GM12878 (cell line): ENCODE measurements at regions not wholly inside any gene's neighbourhood (a gene's known extent, or its start where the extent isn't known, plus 50 kb on each side); places are given as distances from the start of the nearest gene placed in this dataset.

Experiments
- ATAC-seq: fragments of 200-7000 bp; cut with Tn5 transposase; 3 replicates; pipeline ENCODE4 v1.9.1; 2020; ENCODE audit warnings: mild to moderate bottlenecking, moderate library complexity
- BruUV-seq: library from RNA; stranded (reverse); fragments of 400-500 nt; replicated peaks from 2 replicates; lab custom pipeline; 2021; lab: Mats Ljungman, UMichigan
- CTCF ChIA-PET: fragments of 300-600 bp; sonication (Branson Sonifier 250); formaldehyde crosslinking; extraction: SDS; loops from one replicate; lab custom pipeline; 2021; ENCODE audit warnings: inconsistent platforms; lab: Yijun Ruan, JAX
- POLR2A ChIA-PET: fragments of 350-600 bp; formaldehyde crosslinking; extraction: SDS; loops from one replicate; lab custom pipeline; 2021; ENCODE audit warnings: inconsistent platforms; lab: Charles Lee
- RAD21 ChIA-PET: fragments of 300-600 bp; sonication (Branson Sonifier 250); formaldehyde crosslinking; loops from one replicate; lab custom pipeline; 2023; ENCODE audit warnings: antibody characterized with exemption; ENCODE audit not compliant: unreplicated experiment; lab: Charles Lee
- SMC1A ChIA-PET: fragments of 300-600 bp; sonication (Branson Sonifier 250); formaldehyde crosslinking; loops from one replicate; lab custom pipeline; 2023; ENCODE audit not compliant: unreplicated experiment, uncharacterized antibody; lab: Charles Lee
- DNase-seq: peaks from one replicate; pipeline ENCODE4 v3.0.0-alpha.2; 2011; ENCODE audit warnings: low read depth, low spot score
- FAIRE-seq: peaks from 3 replicates; lab custom pipeline; 2011; peaks lifted over from hg19 to GRCh38; lab: Jason Lieb, UNC
- H2AFZ ChIP-seq: 2 replicates; pipeline ENCODE4 v1.6.0; 2011; ENCODE audit warnings: low read depth, low read length, control low read depth; ENCODE audit not compliant: control insufficient read depth
- H3K27ac ChIP-seq: 2 replicates; pipeline ENCODE4 v1.5.1; 2011; ENCODE audit warnings: control low read depth; ENCODE audit not compliant: control insufficient read depth, insufficient read depth
- H3K27me3 ChIP-seq, 2 experiments: replicated peaks in 1 of 2; 2 replicates each; pipeline versions ENCODE4 v1.6.0 to v1.6.1; 2011; ENCODE audit warnings: low read length in 1 of 2; ENCODE audit not compliant: control insufficient read depth in 2 of 2, insufficient read depth in 2 of 2
- H3K36me3 ChIP-seq, 2 experiments: 2 replicates each; pipeline ENCODE4 v1.5.1; 2011; ENCODE audit warnings: low read length in 1 of 2; ENCODE audit not compliant: control insufficient read depth in 2 of 2, insufficient read depth in 2 of 2
- H3K4me1 ChIP-seq: 2 replicates; pipeline ENCODE4 v1.6.1; 2011; ENCODE audit warnings: mild to moderate bottlenecking, low read length, moderate library complexity, mixed read lengths; ENCODE audit not compliant: control insufficient read depth, insufficient read depth
- H3K4me2 ChIP-seq: 2 replicates; pipeline ENCODE4 v1.6.0; 2011; ENCODE audit warnings: control low read depth; ENCODE audit not compliant: control insufficient read depth, insufficient read depth
- H3K4me3 ChIP-seq: fragments of 200-600 bp; sonication (generic); 2 replicates; pipeline ENCODE4 v1.5.1; 2016
- H3K79me2 ChIP-seq: 2 replicates; pipeline ENCODE4 v1.6.0; 2011; ENCODE audit warnings: low read length; ENCODE audit not compliant: control insufficient read depth, insufficient read depth
- H3K9ac ChIP-seq: 2 replicates; pipeline ENCODE4 v1.8.0; 2011; ENCODE audit warnings: low read length, control low read depth, mixed read lengths; ENCODE audit not compliant: control insufficient read depth, insufficient read depth
- H3K9me3 ChIP-seq: replicated peaks from 3 replicates; pipeline ENCODE4 v1.5.1; 2011; ENCODE audit warnings: mild to moderate bottlenecking, low read length; ENCODE audit not compliant: control insufficient read depth, insufficient read depth
- H4K20me1 ChIP-seq: 2 replicates; pipeline ENCODE4 v1.6.0; 2011; ENCODE audit not compliant: control insufficient read depth, insufficient read depth
- CBFB ChIP-seq: IDR thresholded peaks from 2 replicates; pipeline ENCODE4 v1.6.1; 2016; ENCODE audit warnings: antibody characterized with exemption, low read depth
- FOXK2 ChIP-seq: fragments of 450-650 bp; IDR thresholded peaks from 2 replicates; pipeline ENCODE4 v1.6.1; 2017; ENCODE audit warnings: mild to moderate bottlenecking, moderate library complexity
- NR2C2 ChIP-seq: IDR thresholded peaks from 2 replicates; pipeline ENCODE4 v1.6.1; 2011; ENCODE audit warnings: borderline replicate concordance, low read depth; ENCODE audit not compliant: control insufficient read depth, insufficient read length
- PAX8 ChIP-seq: fragments of 450-650 bp; IDR thresholded peaks from 2 replicates; pipeline ENCODE4 v1.6.1; 2017; ENCODE audit warnings: mild to moderate bottlenecking, moderate library complexity
- RBBP5 ChIP-seq: fragments of 200-600 bp; sonication (generic); conservative IDR thresholded peaks from 2 replicates; pipeline ENCODE4 v1.6.1; 2016
- RCOR1 ChIP-seq: conservative IDR thresholded peaks from 2 replicates; pipeline ENCODE4 v1.6.1; 2012; ENCODE audit warnings: low read depth, low read length, improper control_type of control experiment
- RELA ChIP-seq: fragments of 450-650 bp; IDR thresholded peaks from 2 replicates; pipeline ENCODE4 v1.8.0; 2014; ENCODE audit warnings: borderline replicate concordance; ENCODE audit not compliant: partially characterized antibody
- REST ChIP-seq: IDR thresholded peaks from 2 replicates; pipeline ENCODE4 v1.6.1; 2012; ENCODE audit warnings: mild to moderate bottlenecking, low read depth, low read length
- SPI1 ChIP-seq: IDR thresholded peaks from 2 replicates; pipeline ENCODE4 v1.6.1; 2011; ENCODE audit warnings: low read depth, mild to moderate bottlenecking, low read length, moderate library complexity, borderline replicate concordance; ENCODE audit not compliant: insufficient read depth
- TAF1 ChIP-seq: IDR thresholded peaks from 2 replicates; pipeline ENCODE4 v1.6.1; 2011; ENCODE audit warnings: mild to moderate bottlenecking, low read depth, low read length, borderline replicate concordance
- TARDBP ChIP-seq: IDR thresholded peaks from 2 replicates; pipeline ENCODE4 v1.6.1; 2016; ENCODE audit warnings: borderline replicate concordance
- TCF3 ChIP-seq: IDR thresholded peaks from 2 replicates; pipeline ENCODE4 v1.6.1; 2012; ENCODE audit warnings: low read depth, mild to moderate bottlenecking, low read length, borderline replicate concordance; ENCODE audit not compliant: insufficient read depth
- WGBS: methylation state at CpG from one replicate; pipeline ENCODE4 v1.1.6; 2016; ENCODE audit warnings: low lambda C conversion rate; ENCODE audit not compliant: insufficient replicate concordance, insufficient coverage; ENCODE audit errors: missing lambda C conversion rate; 5-methylcytosine and 5-hydroxymethylcytosine counted together
- in situ Hi-C: fragments of 300-500 bp; cut with MboI; formaldehyde crosslinking; loops from 9 replicates; pipeline ENCODE4 v1.14.3; 2018; ENCODE audit warnings: mixed read lengths
- intact Hi-C: fragments of 100-400 bp; cut with micrococcal nuclease; formaldehyde crosslinking; loops from one replicate; pipeline ENCODE4 v1.14.2; 2022; ENCODE audit not compliant: unreplicated experiment

DNA sequence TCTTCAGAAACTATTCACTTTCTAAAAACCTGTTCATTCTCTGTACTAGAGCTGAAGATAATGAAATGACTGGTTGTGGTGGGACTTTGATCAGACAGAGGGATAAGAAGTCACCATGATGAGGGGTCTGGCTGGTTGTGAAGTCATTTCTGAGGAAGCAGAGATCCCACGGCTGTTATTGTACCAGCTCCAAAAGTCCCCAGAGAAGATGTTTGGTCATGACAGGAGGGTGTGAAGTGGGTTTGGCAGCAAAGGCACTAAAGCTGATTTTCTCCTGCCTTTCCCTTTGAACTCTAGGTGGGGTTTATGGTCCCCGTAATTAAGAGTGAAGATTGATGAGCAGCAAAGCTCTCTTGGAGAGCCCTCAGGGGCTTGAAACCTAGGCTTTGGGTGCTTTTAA is 103.1 kb upstream of the CACHD1 start:
- ATAC-seq (no peak), DNase-seq (no peak), FAIRE-seq (no peak)
- BruUV-seq, result no TSS peak
- ChIA-PET SMC1A (no interaction called here), CTCF (no interaction called here), POLR2A (no interaction called here), RAD21 (no interaction called here)
- Histone ChIP-seq H3K27me3 (no peaks in the 10 kb centered on the region; a peak in 2 of 4 replicates), H3K27ac (no peak overlapping the region), H3K4me1 (no peaks in the 10 kb centered on the region), H3K4me3 (no peak overlapping the region), H3K4me2 (no peak overlapping the region), H3K36me3 (no peaks in the 10 kb centered on the region), H4K20me1 (no peaks in the 10 kb centered on the region), H2AFZ (no peak overlapping the region), H3K9ac (no peak overlapping the region), H3K9me3 (no peaks in the 10 kb centered on the region), H3K79me2 (no peaks in the 10 kb centered on the region)
- in situ Hi-C loops (no loop called here), intact Hi-C loops (no loop called here)
- 37% methylated on average over 2 of the region's 2 CpGs for WGBS
- TF ChIP-seq TCF3, result no peak
- TF ChIP-seq REST, result no peak
- no peak for TF ChIP-seq RCOR1

DNA sequence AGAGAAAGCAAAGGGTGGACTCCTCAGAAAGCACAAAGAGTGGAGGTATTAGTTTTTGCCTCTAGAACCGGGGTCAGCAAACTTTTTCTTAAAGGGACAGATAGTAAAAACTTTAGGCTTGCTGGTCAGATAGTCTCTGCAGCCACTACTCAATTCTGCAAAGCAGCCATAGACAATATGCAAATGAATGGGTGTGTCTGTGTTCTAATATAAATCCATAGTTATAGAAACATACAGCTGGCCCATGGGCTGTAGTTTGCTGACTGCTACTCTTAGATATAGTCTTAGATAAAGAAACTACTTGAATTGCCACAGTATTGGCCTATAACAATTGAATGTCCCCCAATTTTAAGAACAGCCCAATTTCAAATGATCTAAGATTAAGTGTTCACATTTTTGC is 101.6 kb upstream of the CACHD1 start:
- Histone ChIP-seq H3K9ac (no peak overlapping the region), H4K20me1 (no peaks in the 10 kb centered on the region), H3K4me2 (no peak overlapping the region), H3K4me1 (no peaks in the 10 kb centered on the region), H3K79me2 (no peaks in the 10 kb centered on the region), H3K27ac (no peak overlapping the region), H2AFZ (no peak overlapping the region), H3K27me3 (no peaks in the 10 kb centered on the region; a peak in 1 of 4 replicates), H3K4me3 (no peak overlapping the region), H3K9me3 (no peaks in the 10 kb centered on the region), H3K36me3 (no peaks in the 10 kb centered on the region)
- POLR2A ChIA-PET, result no interaction called here
- DNase-seq (no peak), ATAC-seq (no peak), FAIRE-seq (no peak)
- CTCF ChIA-PET, result no interaction called here
- 0% methylated on average over 1 of the region's 1 CpG for WGBS
- RAD21 ChIA-PET, result no interaction called here
- in situ Hi-C loops (no loop called here), intact Hi-C loops (no loop called here)
- SMC1A ChIA-PET, result no interaction called here
- no TSS peak for BruUV-seq
- TF ChIP-seq TAF1 (no peak), NR2C2 (no peak), RBBP5 (no peak), REST (no peak), CBFB (no peak), TARDBP (no peak), SPI1 (no peak), PAX8 (no peak), RELA (no peak), FOXK2 (no peak)
